Vagina (tissue), 2 donors: ENCODE measurements at regions not wholly inside any gene's neighbourhood (a gene's known extent, or its start where the extent isn't known, plus 50 kb on each side); places are given as distances from the start of the nearest gene placed in this dataset.

Source experiments
- DNase-seq, 2 donors: peaks; one replicate each; pipeline ENCODE4 v3.0.0-alpha.2; 2017; ENCODE audit errors: extremely low spot score in 2 of 2
- H3K27ac ChIP-seq: fragments of 200-600 bp; sonication (generic); one replicate; pipeline ENCODE4 v1.5.1; 2019
- H3K27me3 ChIP-seq: fragments of 200-600 bp; sonication (generic); one replicate; pipeline ENCODE4 v1.5.1; 2019
- H3K36me3 ChIP-seq, 2 donors: fragments of 200-600 bp; sonication (generic); one replicate each; pipeline ENCODE4 v1.5.1; 2017 to 2019
- H3K4me1 ChIP-seq: fragments of 200-600 bp; sonication (generic); one replicate; pipeline ENCODE4 v1.5.1; 2019
- H3K4me3 ChIP-seq, 2 donors: fragments of 200-600 bp; sonication (generic); 1 replicate in 1 of 2; 2 replicates in 1 of 2; pipeline ENCODE4 v1.5.1; 2016 to 2019
- H3K9me3 ChIP-seq: fragments of 200-600 bp; sonication (generic); one replicate; pipeline ENCODE4 v1.5.1; 2019
- CTCF ChIP-seq, 3 experiments: fragments of 450-650 bp in 2 of 3; fragments of 200-600 bp in 1 of 3; sonication (generic) in 1 of 3; IDR thresholded peaks; one replicate each; pipeline ENCODE4 v1.5.1; 2017 to 2019; ENCODE audit warnings: antibody characterized with exemption in 3 of 3, mild to moderate bottlenecking in 2 of 3, moderate library complexity in 2 of 3
- POLR2A ChIP-seq, 2 donors: fragments of 450-650 bp; IDR thresholded peaks; one replicate each; pipeline ENCODE4 v1.6.1; 2017; ENCODE audit warnings: antibody characterized with exemption in 2 of 2, mild to moderate bottlenecking in 2 of 2, moderate library complexity in 2 of 2
- POLR2AphosphoS5 ChIP-seq, 2 donors: sonication (generic); formaldehyde crosslinking; IDR thresholded peaks; one replicate each; pipeline ENCODE4 v1.9.0; 2017; ENCODE audit warnings: antibody characterized with exemption in 2 of 2, mild to moderate bottlenecking in 2 of 2, low read depth in 1 of 2; ENCODE audit not compliant: insufficient read depth in 1 of 2
- intact Hi-C: fragments of 100-400 bp; cut with DNase I; formaldehyde crosslinking; loops from one replicate; pipeline ENCODE4 v1.15.1; 2023

GRCh38 chr10:21427804-21428481 lies 97.5 kb downstream of the SKIDA1 start:
- Histone ChIP-seq H3K4me3 (no peak overlapping the region), H3K27ac (no peak overlapping the region), H3K27me3 (no peaks in the 10 kb centered on the region), H3K4me1 (no peaks in the 10 kb centered on the region), H3K9me3 (no peaks in the 10 kb centered on the region), H3K36me3 (no peaks in the 10 kb centered on the region)
- no peak for DNase-seq
- TF ChIP-seq CTCF (IDR thresholded peaks at IDR 0.05) (no peak), POLR2AphosphoS5 (IDR thresholded peaks at IDR 0.05; ENCODE audit: insufficient read depth in 1 of 2, low read depth in 1 of 2) (no peak), POLR2A (IDR thresholded peaks at IDR 0.05) (no peak)
- intact Hi-C loops: no loop called here

GRCh38 chr10:21424459-21424861 lies 101.0 kb downstream of the SKIDA1 start:
- intact Hi-C loops: no loop called here
- H3K9me3 ChIP-seq: no peaks in the 10 kb centered on the region
- TF ChIP-seq POLR2AphosphoS5 (IDR thresholded peaks at IDR 0.05; ENCODE audit: insufficient read depth in 1 of 2, low read depth in 1 of 2): no peak
- no peak for TF ChIP-seq CTCF (IDR thresholded peaks at IDR 0.05)
- no peak for TF ChIP-seq POLR2A (IDR thresholded peaks at IDR 0.05)

GRCh38 chr10:21423850-21424249 lies 101.6 kb downstream of the SKIDA1 start:
- Histone ChIP-seq H3K4me3 (no peak overlapping the region), H3K9me3 (no peaks in the 10 kb centered on the region), H3K4me1 (no peaks in the 10 kb centered on the region), H3K36me3 (no peaks in the 10 kb centered on the region), H3K27me3 (no peaks in the 10 kb centered on the region), H3K27ac (no peak overlapping the region)
- TF ChIP-seq POLR2A (IDR thresholded peaks at IDR 0.05): no peak
- intact Hi-C loops: no loop called here
- no peak for DNase-seq

More at GRCh38 chr10:21424459-21424861, 101.0 kb downstream of the SKIDA1 start:
- Histone ChIP-seq H3K36me3 (no peaks in the 10 kb centered on the region), H3K27me3 (no peaks in the 10 kb centered on the region), H3K4me3 (no peak overlapping the region), H3K27ac (no peak overlapping the region), H3K4me1 (no peaks in the 10 kb centered on the region)
- no peak for DNase-seq

- TF ChIP-seq POLR2A (IDR thresholded peaks at IDR 0.05) (no peak), POLR2AphosphoS5 (IDR thresholded peaks at IDR 0.05; ENCODE audit: insufficient read depth in 1 of 2, low read depth in 1 of 2) (no peak), CTCF (IDR thresholded peaks at IDR 0.05) (no peak)
- Histone ChIP-seq H3K4me1 (no peaks in the 10 kb centered on the region), H3K9me3 (no peaks in the 10 kb centered on the region), H3K36me3 (no peaks in the 10 kb centered on the region), H3K27ac (no peak overlapping the region), H3K27me3 (no peaks in the 10 kb centered on the region), H3K4me3 (no peak overlapping the region)
- intact Hi-C loops: no loop called here
- no peak for DNase-seq
Observed at GRCh38 chr10:21423338-21423737, 102.1 kb downstream of the SKIDA1 start.

GRCh38 chr10:21421794-21422193 lies 103.7 kb downstream of the SKIDA1 start:
- H3K4me3 ChIP-seq: no peak overlapping the region
- no peaks in the 10 kb centered on the region for H3K36me3 ChIP-seq
- H3K9me3 ChIP-seq: no peaks in the 10 kb centered on the region
- no peak overlapping the region for H3K27ac ChIP-seq
- TF ChIP-seq POLR2A (IDR thresholded peaks at IDR 0.05) (no peak), CTCF (IDR thresholded peaks at IDR 0.05) (no peak), POLR2AphosphoS5 (IDR thresholded peaks at IDR 0.05; ENCODE audit: insufficient read depth in 1 of 2, low read depth in 1 of 2) (no peak)
- no peaks in the 10 kb centered on the region for H3K4me1 ChIP-seq
- no peak for DNase-seq
- intact Hi-C loops: no loop called here
- H3K27me3 ChIP-seq: no peaks in the 10 kb centered on the region
